GM12878 (cell line): ENCODE measurements at regions not wholly inside any gene's neighbourhood (a gene's known extent, or its start where the extent isn't known, plus 50 kb on each side); places are given as distances from the start of the nearest gene placed in this dataset.
"Not testable (repeated sequence)": the region's sequence is repeated elsewhere in the genome, so short reads cannot be mapped to it uniquely, and the experiment has no call there.

Source experiments
- ATAC-seq: fragments of 200-7000 bp; cut with Tn5 transposase; 3 replicates; pipeline ENCODE4 v1.9.1; 2020; ENCODE audit warnings: mild to moderate bottlenecking, moderate library complexity
- BruUV-seq: library from RNA; stranded (reverse); fragments of 400-500 nt; replicated peaks from 2 replicates; lab custom pipeline; 2021; lab: Mats Ljungman, UMichigan
- CTCF ChIA-PET: fragments of 300-600 bp; sonication (Branson Sonifier 250); formaldehyde crosslinking; extraction: SDS; loops from one replicate; lab custom pipeline; 2021; ENCODE audit warnings: inconsistent platforms; lab: Yijun Ruan, JAX
- POLR2A ChIA-PET: fragments of 350-600 bp; formaldehyde crosslinking; extraction: SDS; loops from one replicate; lab custom pipeline; 2021; ENCODE audit warnings: inconsistent platforms; lab: Charles Lee
- RAD21 ChIA-PET: fragments of 300-600 bp; sonication (Branson Sonifier 250); formaldehyde crosslinking; loops from one replicate; lab custom pipeline; 2023; ENCODE audit warnings: antibody characterized with exemption; ENCODE audit not compliant: unreplicated experiment; lab: Charles Lee
- SMC1A ChIA-PET: fragments of 300-600 bp; sonication (Branson Sonifier 250); formaldehyde crosslinking; loops from one replicate; lab custom pipeline; 2023; ENCODE audit not compliant: unreplicated experiment, uncharacterized antibody; lab: Charles Lee
- DNase-seq: peaks from one replicate; pipeline ENCODE4 v3.0.0-alpha.2; 2011; ENCODE audit warnings: low read depth, low spot score
- FAIRE-seq: peaks from 3 replicates; lab custom pipeline; 2011; peaks lifted over from hg19 to GRCh38; lab: Jason Lieb, UNC
- H2AFZ ChIP-seq: 2 replicates; pipeline ENCODE4 v1.6.0; 2011; ENCODE audit warnings: low read depth, low read length, control low read depth; ENCODE audit not compliant: control insufficient read depth
- H3K27ac ChIP-seq: 2 replicates; pipeline ENCODE4 v1.5.1; 2011; ENCODE audit warnings: control low read depth; ENCODE audit not compliant: control insufficient read depth, insufficient read depth
- H3K27me3 ChIP-seq, 2 experiments: replicated peaks in 1 of 2; 2 replicates each; pipeline versions ENCODE4 v1.6.0 to v1.6.1; 2011; ENCODE audit warnings: low read length in 1 of 2; ENCODE audit not compliant: control insufficient read depth in 2 of 2, insufficient read depth in 2 of 2
- H3K36me3 ChIP-seq, 2 experiments: 2 replicates each; pipeline ENCODE4 v1.5.1; 2011; ENCODE audit warnings: low read length in 1 of 2; ENCODE audit not compliant: control insufficient read depth in 2 of 2, insufficient read depth in 2 of 2
- H3K4me1 ChIP-seq: 2 replicates; pipeline ENCODE4 v1.6.1; 2011; ENCODE audit warnings: mild to moderate bottlenecking, low read length, moderate library complexity, mixed read lengths; ENCODE audit not compliant: control insufficient read depth, insufficient read depth
- H3K4me2 ChIP-seq: 2 replicates; pipeline ENCODE4 v1.6.0; 2011; ENCODE audit warnings: control low read depth; ENCODE audit not compliant: control insufficient read depth, insufficient read depth
- H3K4me3 ChIP-seq: fragments of 200-600 bp; sonication (generic); 2 replicates; pipeline ENCODE4 v1.5.1; 2016
- H3K79me2 ChIP-seq: 2 replicates; pipeline ENCODE4 v1.6.0; 2011; ENCODE audit warnings: low read length; ENCODE audit not compliant: control insufficient read depth, insufficient read depth
- H3K9ac ChIP-seq: 2 replicates; pipeline ENCODE4 v1.8.0; 2011; ENCODE audit warnings: low read length, control low read depth, mixed read lengths; ENCODE audit not compliant: control insufficient read depth, insufficient read depth
- H3K9me3 ChIP-seq: replicated peaks from 3 replicates; pipeline ENCODE4 v1.5.1; 2011; ENCODE audit warnings: mild to moderate bottlenecking, low read length; ENCODE audit not compliant: control insufficient read depth, insufficient read depth
- H4K20me1 ChIP-seq: 2 replicates; pipeline ENCODE4 v1.6.0; 2011; ENCODE audit not compliant: control insufficient read depth, insufficient read depth
- CREM ChIP-seq: IDR thresholded peaks from 2 replicates; pipeline ENCODE4 v1.6.1; 2014; ENCODE audit warnings: antibody characterized with exemption, low read depth
- HDAC2 ChIP-seq: fragments of 200-600 bp; sonication (generic); IDR thresholded peaks from 2 replicates; pipeline ENCODE4 v1.6.1; 2017
- PAX5 ChIP-seq: IDR thresholded peaks from 2 replicates; pipeline ENCODE4 v1.6.1; 2011; ENCODE audit warnings: low read depth, low read length, borderline replicate concordance
- WGBS: methylation state at CpG from one replicate; pipeline ENCODE4 v1.1.6; 2016; ENCODE audit warnings: low lambda C conversion rate; ENCODE audit not compliant: insufficient replicate concordance, insufficient coverage; ENCODE audit errors: missing lambda C conversion rate; 5-methylcytosine and 5-hydroxymethylcytosine counted together
- in situ Hi-C: fragments of 300-500 bp; cut with MboI; formaldehyde crosslinking; loops from 9 replicates; pipeline ENCODE4 v1.14.3; 2018; ENCODE audit warnings: mixed read lengths
- intact Hi-C: fragments of 100-400 bp; cut with micrococcal nuclease; formaldehyde crosslinking; loops from one replicate; pipeline ENCODE4 v1.14.2; 2022; ENCODE audit not compliant: unreplicated experiment

DNA sequence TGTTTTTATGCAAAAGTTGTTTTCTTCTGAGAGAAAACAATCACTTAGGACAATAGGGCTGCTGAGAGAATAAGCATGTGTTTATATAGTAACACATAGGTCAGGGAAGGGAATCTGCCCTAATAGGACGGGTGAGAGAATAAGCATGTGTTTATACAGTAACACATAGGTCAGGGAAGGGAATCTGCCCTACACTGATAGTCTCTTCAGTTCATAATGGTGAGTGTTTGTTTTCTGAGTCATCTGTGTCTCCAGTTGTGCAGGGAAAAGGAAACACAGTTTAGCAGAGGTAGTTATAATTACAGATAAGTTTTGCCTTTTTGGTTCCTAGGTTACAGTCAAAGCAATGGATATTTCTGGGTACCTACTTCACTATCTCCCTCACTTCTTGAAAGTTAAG is 252.3 kb upstream of the CA10 start:
- H3K79me2 ChIP-seq: no peaks in the 10 kb centered on the region
- no peak overlapping the region for H2AFZ ChIP-seq
- FAIRE-seq (no peak), DNase-seq (no peak), ATAC-seq (no peak)
- ChIA-PET CTCF (no interaction called here), SMC1A (no interaction called here), POLR2A (no interaction called here)
- in situ Hi-C loops: no loop called here
- intact Hi-C loops: no loop called here
- H3K27me3 ChIP-seq: no peaks in the 10 kb centered on the region
- H3K4me3 ChIP-seq: no peak overlapping the region
- no peak overlapping the region for H3K4me2 ChIP-seq
- H3K9me3 ChIP-seq: no peaks in the 10 kb centered on the region
- H3K4me1 ChIP-seq: no peaks in the 10 kb centered on the region
- TF ChIP-seq HDAC2 (no peak), CREM (no peak), PAX5 (no peak)
- TF ChIP-seq, all 136 proteins: peak for 0
- H3K36me3 ChIP-seq: no peaks in the 10 kb centered on the region
- 0% methylated on average over 1 of the region's 1 CpG for WGBS
- H3K27ac ChIP-seq: no peak overlapping the region
- BruUV-seq: no TSS peak
- RAD21 ChIA-PET: no interaction called here
- H4K20me1 ChIP-seq: no peaks in the 10 kb centered on the region
- H3K9ac ChIP-seq: no peak overlapping the region

DNA sequence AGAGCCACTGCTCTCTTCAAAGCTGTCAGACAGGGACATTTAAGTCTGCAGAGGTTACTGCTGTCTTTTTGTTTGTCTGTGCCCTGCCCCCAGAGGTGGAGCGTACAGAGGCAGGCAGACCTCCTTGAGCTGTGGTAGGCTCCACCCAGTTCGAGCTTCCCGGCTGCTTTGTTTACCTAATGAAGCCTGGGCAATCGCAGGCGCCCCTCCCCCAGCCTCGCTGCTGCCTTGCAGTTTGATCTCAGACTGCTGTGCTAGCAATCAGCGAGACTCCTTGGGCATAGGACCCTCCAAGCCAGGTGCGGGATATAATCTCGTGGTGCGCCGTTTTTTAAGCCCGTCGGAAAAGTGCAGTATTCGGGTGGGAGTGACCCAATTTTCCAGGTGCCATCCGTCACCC is 250.7 kb upstream of the CA10 start:
- H3K79me2 ChIP-seq, H2AFZ ChIP-seq, H3K9me3 ChIP-seq, ATAC-seq, FAIRE-seq, RAD21 ChIA-PET, BruUV-seq, in situ Hi-C loops, DNase-seq, H4K20me1 ChIP-seq, H3K9ac ChIP-seq, POLR2A ChIA-PET, H3K27ac ChIP-seq, H3K36me3 ChIP-seq, H3K4me3 ChIP-seq, H3K4me2 ChIP-seq, H3K27me3 ChIP-seq, H3K4me1 ChIP-seq, CTCF ChIA-PET, SMC1A ChIA-PET, intact Hi-C loops: not testable (repeated sequence)
- 37% methylated on average over 15 of the region's 15 CpGs for WGBS
